SK-N-SH treated with all-trans-retinoic acid at 6 μM for 48 hours (cell line): ENCODE measurements at regions not wholly inside any gene's neighbourhood (a gene's known extent, or its start where the extent isn't known, plus 50 kb on each side); places are given as distances from the start of the nearest gene placed in this dataset.

Source experiments
- ATAC-seq: fragments of 200-7000 bp; cut with Tn5 transposase; 3 replicates; pipeline ENCODE4 v1.9.1; 2020; ENCODE audit warnings: mild to moderate bottlenecking, moderate library complexity
- ARNTL ChIP-seq: fragments of 450-650 bp; formaldehyde crosslinking; IDR thresholded peaks from 2 replicates; pipeline ENCODE4 v1.5.0; 2020; ENCODE audit warnings: low read depth, mild to moderate bottlenecking, moderate library complexity, borderline replicate concordance
- BACH2 ChIP-seq: fragments of 250-450 bp; sonication (Bioruptor Pico); IDR thresholded peaks from 2 replicates; pipeline ENCODE4 v1.9.0; 2021; ENCODE audit warnings: mild to moderate bottlenecking, borderline replicate concordance
- CREB5 ChIP-seq: fragments of 250-450 bp; sonication (Bioruptor Pico); IDR thresholded peaks from 2 replicates; pipeline ENCODE4 v1.5.1; 2020; ENCODE audit warnings: low read depth, mild to moderate bottlenecking, moderate library complexity
- CSDC2 ChIP-seq: fragments of 250-450 bp; sonication (Bioruptor Pico); IDR thresholded peaks from 2 replicates; pipeline ENCODE4 v1.5.0; 2020; ENCODE audit warnings: mild to moderate bottlenecking, moderate library complexity
- CSRNP3 ChIP-seq: fragments of 250-450 bp; sonication (Bioruptor Pico); IDR thresholded peaks from 2 replicates; pipeline ENCODE4 v1.5.1; 2021; ENCODE audit warnings: mild to moderate bottlenecking, moderate library complexity
- ESRRG ChIP-seq: fragments of 250-450 bp; sonication (Bioruptor Pico); IDR thresholded peaks from 2 replicates; pipeline ENCODE4 v1.6.1; 2021; ENCODE audit warnings: mild to moderate bottlenecking
- GLIS3 ChIP-seq: fragments of 250-450 bp; sonication (Bioruptor Pico); IDR thresholded peaks from 2 replicates; pipeline ENCODE4 v1.5.0; 2020; ENCODE audit warnings: mild to moderate bottlenecking, moderate library complexity
- ISL1 ChIP-seq: fragments of 250-450 bp; sonication (Bioruptor Pico); IDR thresholded peaks from 2 replicates; pipeline ENCODE4 v2.1.2; 2022; ENCODE audit warnings: mild to moderate bottlenecking, moderate library complexity
- OSR1 ChIP-seq: fragments of 250-450 bp; sonication (Bioruptor Pico); IDR thresholded peaks from 2 replicates; pipeline ENCODE4 v1.8.0; 2022; ENCODE audit warnings: moderate library complexity, mild to moderate bottlenecking, inconsistent platforms
- POU6F1 ChIP-seq: fragments of 250-450 bp; sonication (Bioruptor Pico); IDR thresholded peaks from 2 replicates; pipeline ENCODE4 v1.8.0; 2021; ENCODE audit warnings: low read depth, mild to moderate bottlenecking, moderate library complexity, borderline replicate concordance
- PPARA ChIP-seq: fragments of 250-450 bp; sonication (Bioruptor Pico); IDR thresholded peaks from 2 replicates; pipeline ENCODE4 v1.5.0; 2020; ENCODE audit warnings: mild to moderate bottlenecking, borderline replicate concordance
- RARB ChIP-seq: fragments of 250-450 bp; sonication (Bioruptor Pico); IDR thresholded peaks from 2 replicates; pipeline ENCODE4 v1.8.0; 2021; ENCODE audit warnings: mild to moderate bottlenecking, moderate library complexity
- SNAI2 ChIP-seq: fragments of 250-450 bp; sonication (Bioruptor Pico); IDR thresholded peaks from 2 replicates; pipeline ENCODE4 v1.5.0; 2020; ENCODE audit warnings: mild to moderate bottlenecking, moderate library complexity
- TCF4 ChIP-seq: fragments of 250-450 bp; sonication (Bioruptor Pico); IDR thresholded peaks from 2 replicates; pipeline ENCODE4 v1.8.0; 2021; ENCODE audit warnings: mild to moderate bottlenecking, moderate library complexity, borderline replicate concordance
- TOX ChIP-seq: fragments of 250-450 bp; sonication (Bioruptor Pico); IDR thresholded peaks from 2 replicates; pipeline ENCODE4 v1.8.0; 2021; ENCODE audit warnings: mild to moderate bottlenecking, moderate library complexity, borderline replicate concordance
- ZC3H10 ChIP-seq: fragments of 250-450 bp; sonication (Bioruptor Pico); IDR thresholded peaks from 2 replicates; pipeline ENCODE4 v1.5.1; 2021; ENCODE audit warnings: mild to moderate bottlenecking, moderate library complexity
- ZFP3 ChIP-seq: fragments of 250-450 bp; sonication (Bioruptor Pico); IDR thresholded peaks from 2 replicates; pipeline ENCODE4 v1.5.0; 2020; ENCODE audit warnings: mild to moderate bottlenecking, moderate library complexity
- ZFP30 ChIP-seq: fragments of 450-650 bp; formaldehyde crosslinking; IDR thresholded peaks from 2 replicates; pipeline ENCODE4 v1.5.0; 2022; ENCODE audit warnings: mild to moderate bottlenecking, moderate library complexity
- ZNF565 ChIP-seq: fragments of 450-650 bp; formaldehyde crosslinking; conservative IDR thresholded peaks from 2 replicates; pipeline ENCODE4 v1.5.0; 2020; ENCODE audit warnings: low read depth, mild to moderate bottlenecking, moderate library complexity
- ZNF70 ChIP-seq: fragments of 450-650 bp; formaldehyde crosslinking; IDR thresholded peaks from 2 replicates; pipeline ENCODE4 v1.5.0; 2020; ENCODE audit warnings: mild to moderate bottlenecking, moderate library complexity
- ZNF8 ChIP-seq: fragments of 450-650 bp; formaldehyde crosslinking; IDR thresholded peaks from 2 replicates; pipeline ENCODE4 v1.5.0; 2020; ENCODE audit warnings: mild to moderate bottlenecking, moderate library complexity
- TF ChIP-seq, protein P1 (sequence below): fragments of 250-450 bp; sonication (Bioruptor Pico); IDR thresholded peaks from 2 replicates; pipeline ENCODE4 v1.8.0; 2020; ENCODE audit warnings: mild to moderate bottlenecking, moderate library complexity, borderline replicate concordance
- TF ChIP-seq, protein P2 (sequence below): fragments of 250-450 bp; sonication (Bioruptor Pico); IDR thresholded peaks from 2 replicates; pipeline ENCODE4 v1.5.0; 2020; ENCODE audit warnings: mild to moderate bottlenecking, moderate library complexity

DNA sequence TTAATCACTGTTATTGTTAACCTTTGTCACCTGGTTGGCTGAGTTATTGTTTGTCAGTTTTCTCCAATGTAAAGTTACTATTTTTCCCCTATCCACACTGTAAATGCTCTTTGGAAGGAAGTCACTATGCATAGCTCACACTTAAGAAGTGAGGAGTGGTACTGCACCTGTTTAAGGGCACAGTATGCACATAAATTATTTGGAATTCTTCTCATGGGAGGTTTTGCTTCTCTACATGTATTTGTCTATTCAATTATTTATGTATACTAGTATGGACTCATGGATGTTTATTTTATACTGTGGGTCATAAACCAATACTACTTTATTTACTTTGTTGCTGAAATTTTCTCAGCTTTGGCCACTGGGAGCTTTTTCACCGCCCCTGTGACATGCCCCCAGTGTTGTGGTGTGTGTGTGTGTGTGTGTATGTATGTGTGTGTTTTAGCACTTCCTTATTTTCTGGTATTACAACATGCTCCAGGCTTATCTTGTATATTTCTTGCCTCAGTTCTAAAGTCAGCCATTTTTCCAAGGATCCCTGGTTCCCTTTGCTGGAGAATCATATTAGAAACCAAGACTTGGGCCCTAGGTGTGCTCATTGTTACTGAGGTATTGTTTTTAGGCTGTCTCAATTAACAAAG, 290.5 kb downstream of the KBTBD8 start:
- no peak for TF ChIP-seq CSRNP3 (CRISPR knock-in tag)
- TF ChIP-seq ISL1 (CRISPR knock-in tag), result no peak
- no peak for TF ChIP-seq ZNF8
- TF ChIP-seq ZFP30, result no peak
- TF ChIP-seq GLIS3 (CRISPR knock-in tag), result no peak
- no peak for TF ChIP-seq ZC3H10
- TF ChIP-seq, protein P1, sequence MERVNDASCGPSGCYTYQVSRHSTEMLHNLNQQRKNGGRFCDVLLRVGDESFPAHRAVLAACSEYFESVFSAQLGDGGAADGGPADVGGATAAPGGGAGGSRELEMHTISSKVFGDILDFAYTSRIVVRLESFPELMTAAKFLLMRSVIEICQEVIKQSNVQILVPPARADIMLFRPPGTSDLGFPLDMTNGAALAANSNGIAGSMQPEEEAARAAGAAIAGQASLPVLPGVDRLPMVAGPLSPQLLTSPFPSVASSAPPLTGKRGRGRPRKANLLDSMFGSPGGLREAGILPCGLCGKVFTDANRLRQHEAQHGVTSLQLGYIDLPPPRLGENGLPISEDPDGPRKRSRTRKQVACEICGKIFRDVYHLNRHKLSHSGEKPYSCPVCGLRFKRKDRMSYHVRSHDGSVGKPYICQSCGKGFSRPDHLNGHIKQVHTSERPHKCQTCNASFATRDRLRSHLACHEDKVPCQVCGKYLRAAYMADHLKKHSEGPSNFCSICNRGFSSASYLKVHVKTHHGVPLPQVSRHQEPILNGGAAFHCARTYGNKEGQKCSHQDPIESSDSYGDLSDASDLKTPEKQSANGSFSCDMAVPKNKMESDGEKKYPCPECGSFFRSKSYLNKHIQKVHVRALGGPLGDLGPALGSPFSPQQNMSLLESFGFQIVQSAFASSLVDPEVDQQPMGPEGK (CRISPR knock-in tag), result no peak
- TF ChIP-seq ARNTL (CRISPR knock-in tag), result no peak
- TF ChIP-seq ZFP3, result no peak
- ATAC-seq, result no peak

DNA sequence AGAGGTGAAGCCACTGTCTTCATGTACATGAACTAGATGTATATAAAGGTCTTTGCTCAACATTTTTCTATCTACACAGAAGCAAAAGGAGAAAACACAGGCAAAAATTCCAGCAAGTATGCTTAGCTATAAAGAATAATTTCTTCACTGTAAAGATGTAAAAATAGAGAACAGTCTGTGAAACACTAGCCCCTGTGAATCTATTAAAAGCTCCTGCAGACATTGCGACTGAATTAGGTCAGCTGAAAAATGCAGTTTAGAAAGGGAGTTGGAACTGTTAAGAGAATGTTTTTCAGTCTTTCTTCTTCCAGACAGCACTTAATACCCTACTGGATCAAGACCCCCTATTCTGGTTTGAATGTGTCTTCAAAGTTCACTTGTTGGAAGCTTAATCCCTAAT, 291.5 kb downstream of the KBTBD8 start:
- TF ChIP-seq OSR1 (CRISPR knock-in tag) (no peak), SNAI2 (CRISPR knock-in tag) (no peak), CSDC2 (CRISPR knock-in tag) (no peak), ARNTL (CRISPR knock-in tag) (no peak), RARB (CRISPR knock-in tag) (no peak), CSRNP3 (CRISPR knock-in tag) (no peak), GLIS3 (CRISPR knock-in tag) (no peak), TOX (CRISPR knock-in tag) (no peak), ZNF565 (CRISPR knock-in tag) (no peak), CREB5 (CRISPR knock-in tag) (no peak)
- TF ChIP-seq, protein P2, sequence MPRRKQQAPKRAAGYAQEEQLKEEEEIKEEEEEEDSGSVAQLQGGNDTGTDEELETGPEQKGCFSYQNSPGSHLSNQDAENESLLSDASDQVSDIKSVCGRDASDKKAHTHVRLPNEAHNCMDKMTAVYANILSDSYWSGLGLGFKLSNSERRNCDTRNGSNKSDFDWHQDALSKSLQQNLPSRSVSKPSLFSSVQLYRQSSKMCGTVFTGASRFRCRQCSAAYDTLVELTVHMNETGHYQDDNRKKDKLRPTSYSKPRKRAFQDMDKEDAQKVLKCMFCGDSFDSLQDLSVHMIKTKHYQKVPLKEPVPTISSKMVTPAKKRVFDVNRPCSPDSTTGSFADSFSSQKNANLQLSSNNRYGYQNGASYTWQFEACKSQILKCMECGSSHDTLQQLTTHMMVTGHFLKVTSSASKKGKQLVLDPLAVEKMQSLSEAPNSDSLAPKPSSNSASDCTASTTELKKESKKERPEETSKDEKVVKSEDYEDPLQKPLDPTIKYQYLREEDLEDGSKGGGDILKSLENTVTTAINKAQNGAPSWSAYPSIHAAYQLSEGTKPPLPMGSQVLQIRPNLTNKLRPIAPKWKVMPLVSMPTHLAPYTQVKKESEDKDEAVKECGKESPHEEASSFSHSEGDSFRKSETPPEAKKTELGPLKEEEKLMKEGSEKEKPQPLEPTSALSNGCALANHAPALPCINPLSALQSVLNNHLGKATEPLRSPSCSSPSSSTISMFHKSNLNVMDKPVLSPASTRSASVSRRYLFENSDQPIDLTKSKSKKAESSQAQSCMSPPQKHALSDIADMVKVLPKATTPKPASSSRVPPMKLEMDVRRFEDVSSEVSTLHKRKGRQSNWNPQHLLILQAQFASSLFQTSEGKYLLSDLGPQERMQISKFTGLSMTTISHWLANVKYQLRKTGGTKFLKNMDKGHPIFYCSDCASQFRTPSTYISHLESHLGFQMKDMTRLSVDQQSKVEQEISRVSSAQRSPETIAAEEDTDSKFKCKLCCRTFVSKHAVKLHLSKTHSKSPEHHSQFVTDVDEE, result no peak
- no peak for ATAC-seq

DNA sequence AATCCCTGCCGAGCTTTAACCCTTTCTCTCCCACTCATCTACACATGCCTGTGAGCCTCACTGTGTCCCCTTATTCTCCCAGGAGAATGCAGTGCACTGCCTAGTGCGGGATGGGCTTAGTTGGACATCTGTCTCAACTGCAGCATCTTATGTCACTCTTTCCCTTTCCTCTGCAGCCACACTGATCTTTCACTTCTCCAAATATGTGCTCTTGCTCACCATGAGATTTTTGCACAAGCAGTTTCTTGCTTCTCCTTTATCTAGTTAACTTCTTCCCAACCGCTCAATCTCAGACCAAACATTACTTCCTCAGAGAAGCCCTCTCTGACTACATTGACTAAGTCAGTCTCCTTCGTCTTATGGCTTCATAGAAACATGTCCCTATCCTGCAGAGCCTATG, 292.3 kb downstream of the KBTBD8 start:
- TF ChIP-seq POU6F1 (CRISPR knock-in tag) (no peak), ZC3H10 (no peak), CSDC2 (CRISPR knock-in tag) (no peak), ESRRG (CRISPR knock-in tag) (no peak), PPARA (CRISPR knock-in tag) (no peak), TOX (CRISPR knock-in tag) (no peak), ZFP30 (no peak), OSR1 (CRISPR knock-in tag) (no peak), TCF4 (CRISPR knock-in tag) (no peak), ZNF8 (no peak), ARNTL (CRISPR knock-in tag) (no peak), BACH2 (CRISPR knock-in tag) (no peak), CREB5 (CRISPR knock-in tag) (no peak), GLIS3 (CRISPR knock-in tag) (no peak), CSRNP3 (CRISPR knock-in tag) (no peak), RARB (CRISPR knock-in tag) (no peak), SNAI2 (CRISPR knock-in tag) (no peak), ZNF70 (CRISPR knock-in tag) (no peak)
- ATAC-seq, result no peak
